SIG-M5 treated with dmso at 0.1 percent for 504 hours (cell line): ENCODE measurements at regions not wholly inside any gene's neighbourhood (a gene's known extent, or its start where the extent isn't known, plus 50 kb on each side); places are given as distances from the start of the nearest gene placed in this dataset.
A peak's percentile ranks its signal among the peaks of the same experiment; 100 is the strongest.

Experiments used
- DNase-seq: peaks from one replicate; lab custom pipeline; 2025; ENCODE audit not compliant: unreplicated experiment; lab: John Stamatoyannopoulos, UW

DNA sequence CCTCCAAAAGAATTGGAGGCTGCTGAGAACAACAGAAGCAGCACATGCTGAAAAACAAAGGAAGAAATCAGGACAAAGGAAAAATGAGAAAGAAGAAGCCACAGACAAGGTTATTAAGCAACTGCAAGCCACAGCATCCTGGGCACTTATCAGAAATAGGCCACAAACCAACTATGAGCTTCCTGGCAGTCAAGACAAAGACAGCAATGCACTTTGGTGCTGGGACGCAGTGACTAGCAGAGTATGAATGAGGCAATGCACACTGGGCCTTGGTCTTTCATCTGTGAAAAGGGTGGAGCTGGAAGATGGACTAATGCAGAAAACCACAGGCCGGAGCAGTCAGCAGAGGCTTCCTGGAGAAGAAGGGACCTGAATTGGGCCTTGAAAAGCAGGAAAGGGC is 56.0 kb upstream of the LINGO1 start:
- peak; percentile 14 for DNase-seq

DNA sequence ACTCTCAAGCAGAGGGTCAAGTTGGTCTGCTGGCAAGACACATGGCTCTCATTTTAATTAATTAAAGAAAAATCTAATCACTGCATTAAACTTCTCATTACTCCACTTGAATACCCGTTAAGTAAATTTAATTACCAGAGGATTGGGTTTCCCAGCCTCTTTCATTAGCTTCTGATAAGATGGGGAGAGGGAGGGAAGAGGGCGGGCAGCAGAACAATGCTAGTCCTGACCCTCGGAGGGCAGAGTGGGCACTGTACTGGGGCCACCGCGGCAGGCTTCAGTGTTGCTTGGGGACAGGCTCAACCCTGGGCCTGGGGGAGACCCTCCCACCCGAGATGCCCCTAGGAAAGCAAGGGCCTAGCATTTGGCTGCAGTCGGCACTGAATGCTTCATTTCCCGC is 55.6 kb upstream of the LINGO1 start:
- no peak for DNase-seq

DNA sequence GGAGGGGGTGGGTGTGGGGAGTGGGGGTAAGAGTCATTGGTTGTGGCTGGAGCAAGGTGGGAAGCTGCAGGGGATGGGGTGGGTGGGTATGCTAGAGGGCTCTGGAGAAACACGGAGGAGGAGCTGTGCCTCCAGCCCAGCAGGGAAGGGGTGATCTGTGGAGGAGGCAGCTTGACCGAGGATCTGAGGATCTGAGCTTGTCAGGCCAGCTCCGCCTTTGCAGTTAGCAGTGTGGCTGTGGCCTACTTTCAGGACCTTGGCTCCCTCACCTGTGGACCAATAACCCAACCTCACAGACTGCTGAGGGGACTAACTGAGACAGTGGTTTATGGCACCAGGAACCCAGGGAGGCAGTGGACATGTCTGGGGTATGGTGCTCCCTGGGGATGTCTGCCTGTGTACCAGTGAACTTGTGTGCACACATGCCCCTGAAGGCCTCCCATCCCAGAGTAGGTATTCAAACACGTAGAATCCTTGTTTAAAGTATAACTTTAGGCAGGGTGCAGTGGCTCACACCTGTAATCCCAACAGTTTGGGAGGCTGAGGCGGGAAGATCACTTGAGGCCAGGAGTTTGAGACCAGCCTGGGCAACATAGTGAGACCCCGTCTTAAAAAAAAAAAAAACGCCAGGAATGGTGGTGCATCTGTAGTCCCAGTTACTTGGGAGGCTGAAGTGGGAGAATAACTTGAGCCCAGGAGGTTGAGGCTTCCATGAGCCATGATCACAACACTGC is 52.5 kb upstream of the LINGO1 start:
- no peak for DNase-seq

DNA sequence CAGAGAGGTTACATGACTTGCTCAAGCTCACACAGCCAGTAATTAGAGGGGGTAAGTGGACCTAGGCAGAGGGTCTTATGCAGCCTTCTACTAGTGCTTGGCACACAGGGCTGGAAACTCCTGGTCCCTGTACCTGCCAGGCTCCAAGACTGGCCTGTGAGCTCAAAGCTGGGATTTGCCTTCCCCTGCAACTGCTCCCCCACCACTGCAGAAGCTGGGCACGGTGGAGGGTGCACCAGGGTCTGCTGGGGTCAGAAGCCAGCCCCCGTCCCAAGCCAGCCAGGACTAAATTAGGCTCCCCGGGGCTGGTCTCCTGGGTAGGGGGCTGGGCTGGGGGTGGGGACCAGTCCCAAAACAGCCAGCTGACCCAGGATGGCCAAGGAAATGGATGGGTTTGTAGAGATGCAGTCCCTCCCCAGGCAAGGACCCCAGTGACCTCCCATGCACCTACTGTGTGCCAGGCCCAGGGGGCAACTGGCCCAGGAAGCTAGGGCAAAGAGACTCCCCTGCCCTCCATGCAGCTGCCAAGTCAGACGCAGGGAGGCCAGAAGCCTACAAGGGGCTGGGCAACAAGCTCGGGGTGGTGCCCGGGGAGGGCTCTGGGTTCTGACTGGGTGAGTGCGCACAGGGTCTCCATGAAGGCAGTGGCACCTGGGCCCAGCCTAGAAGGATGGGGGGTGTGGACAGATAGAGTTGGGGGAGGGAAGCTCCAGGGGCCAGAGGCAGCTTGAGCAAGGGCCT is 51.8 kb upstream of the LINGO1 start:
- no peak for DNase-seq

DNA sequence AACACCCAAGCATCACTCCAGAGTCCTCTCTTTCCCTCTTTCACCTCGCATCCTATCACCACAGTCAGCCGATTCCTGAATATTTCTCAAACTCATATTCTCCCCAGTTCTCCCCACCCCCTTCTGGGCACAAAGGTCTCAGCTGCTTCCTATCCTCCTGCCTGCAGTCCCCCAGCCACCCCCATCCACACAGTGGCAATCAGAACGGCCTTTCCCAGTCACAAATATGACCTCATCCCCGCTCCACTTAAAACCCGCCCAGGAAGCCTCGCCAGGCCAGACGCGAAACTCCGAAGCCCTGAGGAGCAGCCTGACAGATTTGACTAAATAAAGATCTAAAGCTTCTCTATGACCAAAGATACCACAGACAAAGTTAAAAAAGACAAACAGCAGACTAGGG is 49.9 kb upstream of the LINGO1 start:
- DNase-seq: no peak
